ENCODE measurements at regions not wholly inside any gene's neighbourhood (a gene's known extent, or its start where the extent isn't known, plus 50 kb on each side); places are given as distances from the start of the nearest gene placed in this dataset.
"Not testable (repeated sequence)": the region's sequence is repeated elsewhere in the genome, so short reads cannot be mapped to it uniquely, and the experiment has no call there.

DNA sequence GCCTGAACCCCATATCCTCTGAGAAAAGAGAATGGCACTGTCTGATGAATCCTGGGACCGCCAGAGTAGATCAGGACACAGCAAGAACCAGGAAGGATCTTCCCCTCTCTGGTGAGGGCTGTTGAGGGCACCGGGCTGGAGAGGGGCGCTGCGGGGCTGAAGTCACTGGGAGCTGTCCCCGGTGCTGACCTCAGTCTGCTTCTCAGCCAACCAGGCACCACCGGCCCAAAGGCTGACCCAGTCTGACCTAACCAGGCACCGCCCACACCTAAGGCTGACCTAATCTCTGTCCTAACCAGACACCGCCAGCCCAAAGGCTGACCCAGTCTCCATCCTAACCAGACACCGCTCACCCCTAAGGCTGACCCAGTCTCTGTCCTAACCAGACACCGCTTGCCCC, 82.8 kb downstream of the CPZ start:
- H3K27me3 Mint-ChIP-seq (ENCODE audit: low read depth) = peaks cover 81% of the 10 kb centered on the region
- H3K9me3 Mint-ChIP-seq = no peaks in the 10 kb centered on the region
- no peak overlapping the region for H3K27ac Mint-ChIP-seq (ENCODE audit: unreplicated experiment)
- no peaks in the 10 kb centered on the region for H3K4me1 Mint-ChIP-seq
- TF ChIP-seq, protein P1, sequence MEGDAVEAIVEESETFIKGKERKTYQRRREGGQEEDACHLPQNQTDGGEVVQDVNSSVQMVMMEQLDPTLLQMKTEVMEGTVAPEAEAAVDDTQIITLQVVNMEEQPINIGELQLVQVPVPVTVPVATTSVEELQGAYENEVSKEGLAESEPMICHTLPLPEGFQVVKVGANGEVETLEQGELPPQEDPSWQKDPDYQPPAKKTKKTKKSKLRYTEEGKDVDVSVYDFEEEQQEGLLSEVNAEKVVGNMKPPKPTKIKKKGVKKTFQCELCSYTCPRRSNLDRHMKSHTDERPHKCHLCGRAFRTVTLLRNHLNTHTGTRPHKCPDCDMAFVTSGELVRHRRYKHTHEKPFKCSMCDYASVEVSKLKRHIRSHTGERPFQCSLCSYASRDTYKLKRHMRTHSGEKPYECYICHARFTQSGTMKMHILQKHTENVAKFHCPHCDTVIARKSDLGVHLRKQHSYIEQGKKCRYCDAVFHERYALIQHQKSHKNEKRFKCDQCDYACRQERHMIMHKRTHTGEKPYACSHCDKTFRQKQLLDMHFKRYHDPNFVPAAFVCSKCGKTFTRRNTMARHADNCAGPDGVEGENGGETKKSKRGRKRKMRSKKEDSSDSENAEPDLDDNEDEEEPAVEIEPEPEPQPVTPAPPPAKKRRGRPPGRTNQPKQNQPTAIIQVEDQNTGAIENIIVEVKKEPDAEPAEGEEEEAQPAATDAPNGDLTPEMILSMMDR (conservative IDR thresholded peaks at IDR 0.05) = no peak
- no peak overlapping the region for H3K4me3 Mint-ChIP-seq
- peak; percentile 58 for DNase-seq (ENCODE audit: low read depth, low spot score)
- H3K36me3 Mint-ChIP-seq (ENCODE audit: low read depth) = no peaks in the 10 kb centered on the region

DNA sequence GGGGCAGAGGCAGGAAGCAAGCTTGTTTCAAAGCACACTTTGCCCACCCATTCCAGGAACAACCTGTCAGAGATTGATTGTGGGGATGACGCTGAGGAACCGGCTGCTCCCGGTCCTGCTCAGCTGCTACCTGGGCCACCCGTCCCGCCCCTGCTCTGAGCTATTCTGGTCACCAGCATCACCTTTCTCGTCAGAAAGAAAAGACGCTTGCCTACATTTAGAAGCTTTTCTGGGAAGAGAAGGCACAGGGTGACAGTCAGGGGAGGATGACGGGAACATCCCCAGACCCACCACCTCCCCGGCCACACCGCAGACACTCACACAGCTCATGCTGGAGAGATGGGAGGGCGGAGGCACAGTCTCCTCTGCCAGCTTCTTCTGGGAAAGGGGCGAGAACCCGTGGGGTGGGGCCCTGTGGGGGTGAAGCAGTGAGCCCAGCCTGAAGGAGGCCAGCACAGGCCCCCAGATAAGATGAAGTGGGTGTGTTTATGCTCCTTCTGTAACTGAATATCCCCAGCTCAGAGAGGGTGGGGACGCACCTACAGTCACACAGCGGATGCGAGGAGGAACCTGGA, 81.8 kb downstream of the CPZ start:
- peaks cover 80% of the 10 kb centered on the region for H3K27me3 Mint-ChIP-seq (ENCODE audit: low read depth)

DNA sequence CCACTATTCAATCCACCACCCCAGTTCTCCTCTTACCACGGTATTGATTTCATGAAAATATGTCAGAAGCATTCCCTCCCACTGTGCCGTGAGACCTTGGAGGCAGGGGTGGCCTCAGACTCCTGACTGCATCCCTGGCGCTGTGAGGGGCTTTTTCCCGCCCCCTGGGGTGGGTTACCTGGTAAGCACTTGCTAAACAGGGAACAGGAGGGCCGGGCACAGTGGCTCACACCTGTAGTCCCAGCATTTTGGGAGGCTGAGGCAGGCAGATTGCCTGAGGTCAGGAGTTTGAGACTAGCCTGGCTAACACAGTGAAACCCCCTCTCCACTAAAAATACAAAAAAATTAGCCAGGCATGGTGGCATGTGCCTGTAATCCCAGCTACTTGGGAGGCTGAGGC, 80.5 kb downstream of the CPZ start:
- not testable (repeated sequence) for H3K9me3 Mint-ChIP-seq; H3K4me1 Mint-ChIP-seq; H3K36me3 Mint-ChIP-seq (ENCODE audit: low read depth); H3K27ac Mint-ChIP-seq (ENCODE audit: unreplicated experiment); DNase-seq (ENCODE audit: low read depth, low spot score); H3K4me3 Mint-ChIP-seq
- peaks cover 80% of the 10 kb centered on the region for H3K27me3 Mint-ChIP-seq (ENCODE audit: low read depth)

More for the DNA sequence above, 81.8 kb downstream of the CPZ start:
- TF ChIP-seq, protein P1 (conservative IDR thresholded peaks at IDR 0.05) = no peak
- no peak for DNase-seq (ENCODE audit: low read depth, low spot score)
- H3K27ac Mint-ChIP-seq (ENCODE audit: unreplicated experiment) = no peak overlapping the region
- H3K4me1 Mint-ChIP-seq = no peaks in the 10 kb centered on the region
- no peaks in the 10 kb centered on the region for H3K9me3 Mint-ChIP-seq
- H3K36me3 Mint-ChIP-seq (ENCODE audit: low read depth) = no peaks in the 10 kb centered on the region
- no peak overlapping the region for H3K4me3 Mint-ChIP-seq

DNA sequence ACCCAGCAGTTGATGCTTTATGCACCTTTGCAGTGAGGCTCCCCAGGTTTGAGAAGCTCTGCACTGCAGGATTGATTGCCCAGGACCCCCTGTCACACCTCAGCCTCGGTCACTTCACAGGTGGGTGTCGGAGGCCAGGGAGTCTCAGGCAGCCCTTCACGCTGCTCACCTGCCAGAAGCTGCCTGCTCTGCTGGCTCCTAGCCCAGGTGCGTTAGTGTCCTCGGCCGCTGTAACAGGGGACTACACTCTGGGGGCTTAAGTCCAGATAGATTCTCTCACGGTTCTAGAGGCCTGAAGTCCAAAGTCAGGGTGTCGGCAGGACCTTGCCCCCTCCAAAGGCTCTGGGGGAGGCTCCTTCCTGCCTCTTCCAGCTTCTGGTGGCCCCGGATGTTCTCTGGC, 79.9 kb downstream of the CPZ start:
- Mint-ChIP-seq H3K27me3 (ENCODE audit: low read depth) (peaks cover 79% of the 10 kb centered on the region), H3K4me3 (no peak overlapping the region), H3K4me1 (no peaks in the 10 kb centered on the region), H3K27ac (ENCODE audit: unreplicated experiment) (no peak overlapping the region), H3K36me3 (ENCODE audit: low read depth) (no peaks in the 10 kb centered on the region), H3K9me3 (no peaks in the 10 kb centered on the region)
- DNase-seq (ENCODE audit: low read depth, low spot score) = no peak
- TF ChIP-seq, protein P1 (conservative IDR thresholded peaks at IDR 0.05) = no peak

DNA sequence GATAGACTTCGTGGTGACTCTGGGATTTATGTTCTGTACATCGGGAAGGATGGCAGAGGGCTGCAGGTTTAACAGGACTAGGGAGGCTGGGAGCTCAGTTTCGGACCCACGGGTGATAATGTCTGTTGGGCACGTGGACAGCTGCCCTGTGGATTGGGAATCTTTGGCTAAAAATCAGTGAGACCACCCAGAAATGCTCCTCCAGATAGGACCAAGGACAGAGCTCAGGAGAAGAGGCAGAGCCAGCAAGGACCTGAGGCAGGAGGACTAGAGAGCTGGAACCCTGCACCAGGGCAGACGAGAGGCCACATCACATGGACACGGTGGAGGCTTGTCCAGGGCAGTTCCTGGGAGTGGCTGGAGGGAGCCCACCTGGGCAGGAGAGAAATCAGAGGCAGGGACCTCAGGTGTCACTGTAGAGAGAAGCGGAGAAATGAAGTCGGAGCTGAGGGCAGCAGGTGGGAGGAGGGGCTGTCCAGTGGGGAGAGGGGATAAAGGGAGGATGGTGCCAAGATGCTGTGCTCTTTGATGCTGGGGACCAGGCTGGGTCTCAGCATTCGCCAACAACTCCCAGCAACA, 79.2 kb downstream of the CPZ start:
- Mint-ChIP-seq H3K27ac (ENCODE audit: unreplicated experiment) (no peak overlapping the region), H3K9me3 (no peaks in the 10 kb centered on the region), H3K4me1 (no peaks in the 10 kb centered on the region), H3K27me3 (ENCODE audit: low read depth) (peaks cover 73% of the 10 kb centered on the region), H3K4me3 (no peak overlapping the region), H3K36me3 (ENCODE audit: low read depth) (no peaks in the 10 kb centered on the region)
- TF ChIP-seq, protein P1 (conservative IDR thresholded peaks at IDR 0.05) = no peak
- DNase-seq (ENCODE audit: low read depth, low spot score) = no peak

Measured in neural crest cell (in vitro differentiated cells).